HG03378 (cell line): ENCODE measurements at regions not wholly inside any gene's neighbourhood (a gene's known extent, or its start where the extent isn't known, plus 50 kb on each side); places are given as distances from the start of the nearest gene placed in this dataset.
"Not testable (repeated sequence)": the region's sequence is repeated elsewhere in the genome, so short reads cannot be mapped to it uniquely, and the experiment has no call there.

Source experiments
- ATAC-seq: cut with Tn5 transposase; IDR thresholded peaks from one replicate; pipeline ENCODE4 v1.9.1; 2021; ENCODE audit warnings: mild to moderate bottlenecking, moderate library complexity; ENCODE audit not compliant: unreplicated experiment

GRCh38 chr5:136749016-136749415 lies 383.7 kb upstream of the TRPC7 start:
- no peak for ATAC-seq

DNA sequence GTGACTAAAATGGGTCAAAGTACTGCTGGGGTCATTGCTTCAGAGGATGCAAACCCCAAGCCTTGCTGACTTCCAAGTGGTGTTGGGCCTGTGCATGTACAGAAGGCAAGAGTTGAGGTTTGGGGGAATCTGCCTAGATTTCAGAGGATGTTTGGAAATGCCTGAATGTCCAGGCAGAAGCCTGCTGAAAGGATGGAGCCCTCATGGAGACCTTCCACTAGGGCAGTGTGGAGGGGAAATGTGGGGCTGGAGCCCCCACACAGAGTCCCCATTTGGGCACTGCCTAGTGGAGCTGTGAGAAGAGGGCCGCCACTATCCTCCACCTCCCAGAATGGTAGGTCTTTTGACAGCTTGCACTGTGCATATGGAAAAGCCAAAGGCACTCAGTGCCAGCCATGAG lies 377.7 kb upstream of the TRPC7 start:
- no peak for ATAC-seq

- no peak for ATAC-seq
Observed at GRCh38 chr5:136740228-136740627, 374.9 kb upstream of the TRPC7 start.

GRCh38 chr5:136739271-136739670 lies 373.9 kb upstream of the TRPC7 start:
- not testable (repeated sequence) for ATAC-seq

GRCh38 chr5:136738829-136739228 lies 373.5 kb upstream of the TRPC7 start:
- no peak for ATAC-seq

DNA sequence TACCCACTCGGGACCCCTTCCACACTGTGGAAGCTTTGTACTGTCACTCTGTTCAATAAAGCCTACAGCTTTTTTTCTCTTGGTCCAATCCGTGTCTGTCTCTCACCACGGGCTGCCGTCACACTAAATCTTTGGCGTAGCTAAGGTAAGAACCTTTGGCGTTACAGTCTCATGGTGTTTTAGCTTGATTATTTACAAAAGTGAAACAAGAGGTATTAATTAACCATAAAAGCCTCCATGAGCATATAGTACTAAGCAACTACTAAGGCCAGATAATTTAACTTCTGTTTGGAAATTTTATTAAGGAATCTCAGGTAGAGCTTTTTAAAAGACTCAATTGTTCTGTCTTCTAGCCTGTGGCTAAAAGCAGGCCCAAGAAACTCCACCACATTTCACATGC lies 370.7 kb upstream of the TRPC7 start:
- no peak for ATAC-seq

DNA sequence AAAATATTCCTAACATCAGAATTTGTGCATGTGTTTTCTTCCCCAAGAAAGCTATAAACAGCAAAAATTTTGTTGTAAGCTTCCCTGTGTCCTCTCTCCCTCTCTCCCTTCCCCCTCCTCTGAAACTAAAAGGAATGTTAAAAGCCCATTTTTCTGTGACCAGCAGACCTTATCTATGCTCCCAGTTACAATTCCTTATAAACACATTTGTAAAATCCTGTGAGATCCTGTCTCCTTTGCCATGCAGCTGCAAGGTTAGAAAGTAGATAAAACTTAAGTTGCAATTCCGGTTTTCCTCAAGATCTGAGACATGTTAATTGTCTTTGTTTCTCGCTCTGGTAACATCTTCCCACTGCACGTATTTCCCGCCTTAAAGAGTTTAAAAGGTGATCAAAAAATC lies 370.3 kb upstream of the TRPC7 start:
- not testable (repeated sequence) for ATAC-seq

- no peak for ATAC-seq
Observed at GRCh38 chr5:136734628-136735027, 369.3 kb upstream of the TRPC7 start.

DNA sequence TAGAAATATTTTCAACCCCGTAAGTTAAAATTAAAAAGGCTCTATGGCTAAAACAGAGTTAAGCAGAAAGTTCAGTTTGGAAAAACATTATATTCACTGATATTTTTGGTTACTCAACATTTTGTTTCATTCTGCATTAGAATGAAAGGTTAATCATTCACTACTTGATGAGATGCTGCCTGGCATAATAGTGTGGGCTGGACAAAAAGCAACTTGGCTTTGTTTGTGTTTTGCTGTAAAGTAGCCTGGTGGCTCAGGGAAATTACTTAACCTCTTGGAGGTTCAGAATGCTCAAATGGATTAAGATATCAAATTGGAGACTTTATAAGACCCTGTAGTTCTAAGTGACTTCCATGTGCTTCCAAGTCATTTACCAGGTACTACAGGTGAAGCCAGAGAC lies 367.4 kb upstream of the TRPC7 start:
- ATAC-seq = no peak

DNA sequence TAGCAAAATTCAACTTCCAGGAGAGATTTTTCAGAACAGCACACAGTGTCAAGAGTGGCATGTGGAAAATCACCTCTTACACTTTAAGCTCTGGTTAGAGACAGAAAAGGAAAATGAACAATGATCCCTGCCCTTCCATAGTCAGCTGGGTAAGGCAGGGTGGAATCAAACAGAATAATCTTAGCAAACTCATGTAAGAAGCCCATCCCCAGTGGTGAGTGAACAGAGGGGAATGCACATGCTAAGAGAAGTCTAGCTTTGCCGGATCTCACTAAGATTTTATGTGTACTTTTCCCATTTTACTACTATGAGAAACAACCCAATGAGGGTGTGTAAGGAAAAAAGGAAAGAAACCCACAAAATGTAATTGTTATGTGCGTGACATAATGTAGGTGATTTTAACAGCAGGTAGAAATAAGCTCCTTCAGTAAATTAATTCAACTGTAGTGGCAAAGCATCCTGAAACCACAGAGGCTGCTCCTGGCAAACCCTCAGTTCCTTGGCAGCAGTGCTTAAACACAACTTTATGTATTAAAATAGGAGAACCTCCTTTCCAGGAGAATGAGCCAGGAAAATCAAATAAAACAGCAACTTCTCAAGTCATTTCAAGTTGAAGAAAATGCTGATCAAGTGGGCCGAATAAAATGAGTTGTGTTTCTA lies 366.0 kb upstream of the TRPC7 start:
- ATAC-seq = no peak

- no peak for ATAC-seq
Observed at GRCh38 chr5:136730426-136730825, 365.1 kb upstream of the TRPC7 start.

- no peak for ATAC-seq
Observed at GRCh38 chr5:136729901-136730355, 364.6 kb upstream of the TRPC7 start.

DNA sequence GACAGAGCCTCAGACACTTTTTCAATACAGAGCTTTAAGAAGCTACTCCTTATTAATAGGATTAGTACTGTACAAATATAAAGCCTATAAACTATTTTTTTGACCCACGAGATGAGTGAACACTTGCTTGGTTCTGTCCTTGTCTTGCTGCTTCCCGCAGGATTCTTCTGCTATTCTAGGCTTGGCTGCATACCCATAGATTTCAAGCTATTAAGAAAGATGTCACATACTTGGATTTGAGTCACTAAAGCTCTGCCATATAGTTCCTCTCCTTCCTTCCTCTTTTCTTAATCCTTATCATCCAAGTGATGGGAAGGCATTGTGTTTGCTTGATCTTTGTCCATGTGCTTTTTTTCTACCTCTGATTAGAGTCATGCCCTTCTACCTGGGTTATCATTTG lies 361.2 kb upstream of the TRPC7 start:
- ATAC-seq = no peak

- no peak for ATAC-seq
Observed at GRCh38 chr5:136724161-136724560, 358.8 kb upstream of the TRPC7 start.

GRCh38 chr5:136722581-136722980 lies 357.2 kb upstream of the TRPC7 start:
- ATAC-seq = no peak

DNA sequence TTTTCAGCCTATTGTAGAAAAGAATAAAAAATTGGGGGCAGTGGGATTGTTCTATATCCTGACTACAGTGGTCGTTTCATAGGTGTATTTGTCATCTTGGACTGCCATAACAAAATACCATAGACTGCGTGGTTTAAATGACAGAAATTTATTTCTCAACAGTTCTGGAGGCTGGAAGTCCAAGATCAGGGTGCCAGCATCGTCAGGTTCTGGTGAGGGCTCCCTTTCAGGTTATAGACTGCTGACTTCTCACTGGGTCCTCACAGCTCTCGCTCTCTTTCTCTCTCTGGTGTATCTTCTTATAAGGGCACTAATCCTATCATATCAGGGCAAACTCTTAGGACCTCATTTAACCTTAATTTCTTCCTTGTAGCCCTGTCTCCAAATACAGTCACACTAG lies 356.7 kb upstream of the TRPC7 start:
- no peak for ATAC-seq

DNA sequence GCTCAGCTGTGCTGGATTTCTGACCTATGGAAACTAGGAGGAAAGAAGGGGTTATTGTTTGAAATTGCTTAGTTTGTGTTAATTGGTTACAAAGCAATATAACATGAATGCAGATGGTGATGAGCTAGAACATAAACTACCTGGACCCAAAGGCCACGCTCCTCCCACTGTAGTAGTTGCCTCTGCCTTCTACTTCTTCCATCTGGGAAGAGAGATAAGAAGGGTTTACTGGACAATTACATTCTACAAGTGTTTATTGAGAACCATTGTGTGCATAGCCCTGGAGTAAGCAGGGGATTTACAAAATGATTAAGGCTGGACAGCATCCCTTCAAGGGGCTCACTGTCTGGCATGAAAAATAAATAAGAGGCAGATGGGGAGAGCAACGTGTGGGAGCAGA lies 355.3 kb upstream of the TRPC7 start:
- ATAC-seq = no peak

GRCh38 chr5:136717917-136718316 lies 352.6 kb upstream of the TRPC7 start:
- no peak for ATAC-seq

- no peak for ATAC-seq
Observed at GRCh38 chr5:136714286-136714685, 348.9 kb upstream of the TRPC7 start.

GRCh38 chr5:136712628-136713027 lies 347.3 kb upstream of the TRPC7 start:
- no peak for ATAC-seq

DNA sequence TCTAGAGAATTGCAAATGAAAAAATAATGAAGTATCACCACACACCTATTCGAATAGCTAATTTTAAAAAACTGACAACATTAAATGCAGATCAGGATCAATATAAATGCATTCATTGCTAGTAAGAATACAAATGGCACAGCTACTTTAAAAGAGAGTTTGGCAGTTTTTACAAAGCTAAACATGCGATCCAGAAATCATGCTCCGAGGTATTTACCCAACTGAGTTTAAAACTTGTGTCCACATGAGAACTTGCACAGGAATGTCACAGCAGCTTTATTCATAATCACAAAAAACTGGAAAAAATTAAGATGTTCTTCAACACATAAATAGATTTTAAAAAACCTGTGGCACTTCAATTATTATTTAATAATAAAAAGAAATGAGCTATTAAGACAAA lies 345.5 kb upstream of the TRPC7 start:
- no peak for ATAC-seq

- ATAC-seq = no peak
Observed at GRCh38 chr5:136703706-136704105, 338.4 kb upstream of the TRPC7 start.

GRCh38 chr5:136703036-136703435 lies 337.7 kb upstream of the TRPC7 start:
- no peak for ATAC-seq
